Omental fat pad (tissue), 3 donors: ENCODE measurements at regions not wholly inside any gene's neighbourhood (a gene's known extent, or its start where the extent isn't known, plus 50 kb on each side); places are given as distances from the start of the nearest gene placed in this dataset.

Source experiments
- ATAC-seq: fragments of 150-250 bp; one replicate; pipeline ENCODE4 v1.9.1; 2016; ENCODE audit warnings: mild to moderate bottlenecking, moderate library complexity; ENCODE audit not compliant: low FRiP score
- DNase-seq: peaks from one replicate; pipeline ENCODE4 v3.0.0-alpha.2; 2019; ENCODE audit warnings: low spot score
- TF ChIP-seq, protein P1 (sequence below), 3 donors: fragments of 450-650 bp; IDR thresholded peaks; one replicate each; pipeline ENCODE4 v1.5.1; 2016 to 2017; ENCODE audit warnings: antibody characterized with exemption in 3 of 3, mild to moderate bottlenecking in 3 of 3, moderate library complexity in 2 of 3

DNA sequence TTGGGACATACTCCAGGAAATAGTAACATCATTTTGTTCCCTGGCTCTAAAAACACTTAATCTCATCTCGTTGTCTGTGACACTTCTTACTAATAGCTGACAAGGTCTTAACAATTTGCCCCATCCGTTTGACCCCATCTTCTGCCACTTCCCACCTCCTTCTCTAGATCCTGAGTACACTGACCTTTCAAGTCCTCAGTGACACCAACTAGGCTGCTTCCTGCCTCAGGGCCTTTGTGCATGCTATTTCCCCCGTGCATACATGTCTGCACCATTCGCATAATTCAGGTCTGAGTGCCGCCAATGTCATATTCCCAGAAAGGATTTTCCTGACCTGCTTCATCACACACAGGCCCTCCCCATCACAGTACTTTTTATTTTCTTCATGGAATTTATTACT is 70.6 kb upstream of the CCND2 start:
- DNase-seq (no peak), ATAC-seq (no peak)
- TF ChIP-seq, protein P1, sequence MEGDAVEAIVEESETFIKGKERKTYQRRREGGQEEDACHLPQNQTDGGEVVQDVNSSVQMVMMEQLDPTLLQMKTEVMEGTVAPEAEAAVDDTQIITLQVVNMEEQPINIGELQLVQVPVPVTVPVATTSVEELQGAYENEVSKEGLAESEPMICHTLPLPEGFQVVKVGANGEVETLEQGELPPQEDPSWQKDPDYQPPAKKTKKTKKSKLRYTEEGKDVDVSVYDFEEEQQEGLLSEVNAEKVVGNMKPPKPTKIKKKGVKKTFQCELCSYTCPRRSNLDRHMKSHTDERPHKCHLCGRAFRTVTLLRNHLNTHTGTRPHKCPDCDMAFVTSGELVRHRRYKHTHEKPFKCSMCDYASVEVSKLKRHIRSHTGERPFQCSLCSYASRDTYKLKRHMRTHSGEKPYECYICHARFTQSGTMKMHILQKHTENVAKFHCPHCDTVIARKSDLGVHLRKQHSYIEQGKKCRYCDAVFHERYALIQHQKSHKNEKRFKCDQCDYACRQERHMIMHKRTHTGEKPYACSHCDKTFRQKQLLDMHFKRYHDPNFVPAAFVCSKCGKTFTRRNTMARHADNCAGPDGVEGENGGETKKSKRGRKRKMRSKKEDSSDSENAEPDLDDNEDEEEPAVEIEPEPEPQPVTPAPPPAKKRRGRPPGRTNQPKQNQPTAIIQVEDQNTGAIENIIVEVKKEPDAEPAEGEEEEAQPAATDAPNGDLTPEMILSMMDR (IDR thresholded peaks at IDR 0.05): no peak

DNA sequence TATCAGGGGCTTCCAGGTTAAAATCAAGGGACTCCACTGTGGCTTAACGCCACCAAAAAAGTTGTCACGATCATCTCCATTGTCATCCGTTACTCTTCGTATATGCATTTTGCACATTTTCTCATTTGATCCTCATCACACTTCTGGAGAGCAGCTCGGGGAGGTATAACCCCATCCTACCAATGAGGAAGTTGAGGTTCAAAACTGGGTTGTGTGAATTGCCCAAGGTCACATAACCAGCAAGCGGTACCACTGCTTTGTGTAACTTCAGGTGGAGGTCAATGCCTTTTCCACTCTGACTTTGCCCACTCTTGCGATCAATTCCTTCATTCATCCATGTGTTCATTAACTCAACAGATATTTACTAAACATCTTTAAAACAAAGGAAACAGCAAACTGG is 71.1 kb upstream of the CCND2 start:
- DNase-seq: no peak
- TF ChIP-seq, protein P1 (IDR thresholded peaks at IDR 0.05): no peak
- no peak for ATAC-seq

DNA sequence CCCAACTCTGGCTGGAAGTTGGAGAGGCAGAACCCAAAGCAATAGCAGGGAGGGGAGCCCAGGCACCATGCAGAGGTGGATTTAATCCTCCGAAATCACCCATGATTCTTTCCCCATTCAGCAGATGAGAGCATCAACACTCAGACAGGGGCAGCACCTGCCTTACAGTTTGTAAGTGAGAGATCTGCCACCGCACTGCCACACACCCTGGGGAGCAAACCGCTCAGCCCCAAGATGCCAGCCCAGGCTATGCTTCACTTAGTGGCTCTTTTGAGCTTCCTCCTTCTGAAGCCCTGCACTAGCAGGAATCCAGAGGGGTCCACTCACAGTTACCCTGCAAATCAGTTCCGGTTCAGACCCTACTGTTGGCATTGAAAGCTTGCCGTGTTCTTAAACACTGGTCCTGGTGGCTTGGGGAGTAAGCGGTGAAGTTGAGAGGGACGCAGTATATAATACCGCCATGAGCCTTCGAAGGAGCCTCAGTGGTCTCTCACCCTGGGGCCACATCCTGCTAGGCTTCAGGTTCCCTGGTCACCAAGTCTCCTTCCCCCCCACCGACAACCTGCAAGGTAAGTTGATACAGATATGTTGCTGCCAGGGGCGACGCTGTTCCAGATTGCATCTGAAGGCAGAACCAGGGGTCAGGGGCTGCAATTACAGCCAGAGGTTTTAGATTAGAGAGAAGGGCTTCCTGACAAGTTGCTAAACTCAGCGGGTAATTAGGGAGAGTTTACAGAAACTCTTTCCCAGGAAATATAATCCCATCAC is 72.0 kb upstream of the CCND2 start:
- TF ChIP-seq, protein P1 (IDR thresholded peaks at IDR 0.05): no peak
- ATAC-seq: no peak
- no peak for DNase-seq

DNA sequence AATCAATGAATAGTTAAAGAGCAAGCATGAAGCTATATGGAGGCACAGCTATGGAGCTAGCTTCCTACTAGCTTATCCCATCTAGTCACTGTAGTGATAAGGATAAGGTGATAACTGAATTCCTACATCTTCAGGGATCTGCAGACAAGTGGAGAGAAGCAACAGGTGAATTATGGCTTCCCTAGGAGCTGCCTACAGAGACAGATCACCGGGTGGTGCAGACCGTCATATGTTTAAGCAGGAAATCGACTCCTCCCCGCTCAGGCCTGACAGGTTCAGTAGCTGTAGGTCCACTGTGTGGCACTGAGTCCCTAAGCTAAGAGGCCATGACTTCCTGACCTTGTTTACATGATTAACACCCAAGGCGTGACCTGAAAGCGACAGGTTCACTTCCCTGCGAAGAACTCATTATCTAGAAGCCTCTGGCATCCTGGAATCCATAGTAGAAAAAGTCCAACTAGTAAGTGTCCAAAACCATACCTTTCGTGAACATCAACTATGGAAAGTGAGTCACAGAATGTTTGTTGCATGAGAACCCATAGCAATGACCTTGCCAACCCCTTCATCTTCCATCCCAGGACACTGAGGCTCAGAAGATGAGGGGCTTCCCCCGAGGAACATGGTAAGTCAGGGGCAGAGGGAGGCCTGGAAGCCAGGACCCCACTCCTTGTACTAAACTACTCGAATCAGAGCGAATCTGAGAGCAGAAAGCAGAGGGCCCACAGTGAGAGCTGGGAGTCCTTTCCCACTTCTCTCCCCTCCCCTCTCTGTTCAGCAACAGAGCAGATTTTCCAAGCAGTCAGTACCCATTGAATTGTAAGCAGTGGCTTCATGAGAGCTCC is 75.4 kb upstream of the CCND2 start:
- DNase-seq: no peak
- TF ChIP-seq, protein P1 (IDR thresholded peaks at IDR 0.05): no peak
- ATAC-seq: no peak

DNA sequence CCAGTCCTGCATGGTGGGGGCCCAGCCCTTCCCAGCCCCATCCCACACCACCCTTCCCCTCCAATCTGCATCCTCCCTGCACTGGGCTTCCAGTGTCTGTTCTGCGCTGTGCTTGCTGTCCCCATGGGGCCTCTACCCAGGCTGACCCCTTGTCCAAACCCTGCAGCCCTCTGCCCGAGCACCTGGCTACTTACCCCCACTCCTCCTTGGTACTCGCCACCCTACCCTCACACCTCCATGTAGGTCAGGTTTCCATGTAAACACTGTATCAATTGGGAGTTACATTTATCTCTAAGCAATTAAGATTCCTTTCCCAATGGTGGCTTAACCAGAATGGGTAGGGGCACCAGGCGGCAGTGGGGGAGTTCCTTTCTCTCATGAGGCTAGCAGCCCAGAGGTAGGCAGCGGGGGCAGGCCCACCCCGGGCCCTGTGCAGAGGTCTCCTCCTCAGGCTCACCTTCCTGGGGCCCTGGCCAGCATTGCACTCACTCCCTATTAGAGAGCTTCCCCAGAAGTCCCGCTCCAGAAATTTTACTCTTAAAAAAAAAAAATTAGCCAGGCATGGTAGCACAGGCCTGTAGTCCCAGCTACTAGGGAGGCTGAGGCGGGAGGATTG is 76.6 kb upstream of the CCND2 start:
- no peak for DNase-seq
- TF ChIP-seq, protein P1 (IDR thresholded peaks at IDR 0.05): no peak
- ATAC-seq: no peak

DNA sequence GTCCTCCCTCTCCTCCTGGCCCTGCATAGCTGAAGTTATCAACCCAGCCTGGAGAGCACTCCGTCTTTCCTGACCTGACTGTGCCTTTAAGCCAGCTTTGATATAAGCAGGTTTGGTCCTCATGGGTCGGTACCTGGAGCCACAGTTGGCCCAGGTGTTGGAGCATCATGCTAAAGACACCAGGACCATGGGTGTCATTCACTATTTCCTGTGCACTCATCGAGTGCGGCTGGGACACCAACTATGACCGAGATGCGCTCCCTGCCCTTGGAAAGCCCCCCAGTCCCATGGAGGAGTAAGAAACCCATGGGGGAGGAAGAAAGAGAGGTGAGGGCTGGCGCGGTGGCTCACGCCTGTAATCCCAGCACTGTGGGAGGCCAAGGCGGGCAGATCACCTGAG is 78.9 kb upstream of the CCND2 start:
- DNase-seq (no peak), ATAC-seq (no peak)
- TF ChIP-seq, protein P1 (IDR thresholded peaks at IDR 0.05): no peak
